Loucy (cell line): ENCODE measurements at regions not wholly inside any gene's neighbourhood (a gene's known extent, or its start where the extent isn't known, plus 50 kb on each side); places are given as distances from the start of the nearest gene placed in this dataset.

ENCODE experiments used
- H2AFZ ChIP-seq: fragments of 200-600 bp; sonication (generic); 2 replicates; pipeline ENCODE4 v1.6.0; 2016; ENCODE audit warnings: antibody characterized with exemption, mild to moderate bottlenecking, low read length, moderate library complexity
- H3F3A ChIP-seq: fragments of 200-600 bp; 2 replicates; pipeline ENCODE4 v1.6.0; 2016; ENCODE audit warnings: antibody characterized with exemption, low read depth, mild to moderate bottlenecking
- H3K27me3 ChIP-seq: fragments of 200-600 bp; sonication (generic); 2 replicates; pipeline ENCODE4 v1.6.1; 2014; ENCODE audit warnings: low read length, mild to moderate bottlenecking; ENCODE audit not compliant: insufficient read depth, poor library complexity, severe bottlenecking
- H3K36me3 ChIP-seq: fragments of 200-600 bp; sonication (generic); 2 replicates; pipeline ENCODE4 v1.6.1; 2016; ENCODE audit warnings: low read length; ENCODE audit not compliant: insufficient read depth
- H3K4me1 ChIP-seq: fragments of 200-600 bp; sonication (generic); 2 replicates; pipeline ENCODE4 v1.5.1; 2014; ENCODE audit warnings: low read length, mild to moderate bottlenecking; ENCODE audit not compliant: insufficient read depth, poor library complexity, severe bottlenecking
- H3K4me2 ChIP-seq: fragments of 200-600 bp; sonication (generic); 2 replicates; pipeline ENCODE4 v1.6.0; 2014; ENCODE audit warnings: antibody characterized with exemption, low read length, low read depth, mild to moderate bottlenecking; ENCODE audit not compliant: poor library complexity, severe bottlenecking
- H3K4me3 ChIP-seq: fragments of 200-600 bp; sonication (generic); 2 replicates; pipeline ENCODE4 v1.5.1; 2014; ENCODE audit warnings: low read length, mild to moderate bottlenecking, mixed read lengths; ENCODE audit not compliant: poor library complexity, severe bottlenecking
- H3K79me2 ChIP-seq: fragments of 200-600 bp; sonication (generic); 2 replicates; pipeline ENCODE4 v1.6.1; 2014; ENCODE audit warnings: low read length; ENCODE audit not compliant: insufficient read depth
- H3K9ac ChIP-seq: fragments of 200-600 bp; sonication (generic); 2 replicates; pipeline ENCODE4 v1.6.0; 2014; ENCODE audit warnings: mild to moderate bottlenecking, low read depth, low read length, moderate library complexity; ENCODE audit not compliant: poor library complexity, severe bottlenecking
- H3K9me2 ChIP-seq: fragments of 200-600 bp; sonication (generic); replicated peaks from 2 replicates; pipeline ENCODE4 v1.6.1; 2016; ENCODE audit warnings: low read depth, low read length, mixed read lengths
- H3K9me3 ChIP-seq: fragments of 200-600 bp; sonication (generic); 2 replicates; pipeline ENCODE4 v1.6.1; 2014; ENCODE audit warnings: mild to moderate bottlenecking, antibody characterized with exemption, low read length, low read depth; ENCODE audit not compliant: insufficient read depth
- H4K20me1 ChIP-seq: fragments of 200-600 bp; sonication (generic); 2 replicates; pipeline ENCODE4 v1.6.0; 2014; ENCODE audit warnings: antibody characterized with exemption, low read length, mild to moderate bottlenecking; ENCODE audit not compliant: insufficient read depth, poor library complexity, severe bottlenecking
- EZH2phosphoT487 ChIP-seq: fragments of 200-600 bp; IDR thresholded peaks from 2 replicates; pipeline ENCODE4 v1.6.1; 2018; ENCODE audit warnings: antibody characterized with exemption, mild to moderate bottlenecking, moderate library complexity, borderline replicate concordance
- TF ChIP-seq, protein P1 (sequence below): fragments of 200-600 bp; sonication (generic); conservative IDR thresholded peaks from 2 replicates; pipeline ENCODE4 v1.5.1; 2014; ENCODE audit warnings: mild to moderate bottlenecking, antibody characterized with exemption, low read length

DNA sequence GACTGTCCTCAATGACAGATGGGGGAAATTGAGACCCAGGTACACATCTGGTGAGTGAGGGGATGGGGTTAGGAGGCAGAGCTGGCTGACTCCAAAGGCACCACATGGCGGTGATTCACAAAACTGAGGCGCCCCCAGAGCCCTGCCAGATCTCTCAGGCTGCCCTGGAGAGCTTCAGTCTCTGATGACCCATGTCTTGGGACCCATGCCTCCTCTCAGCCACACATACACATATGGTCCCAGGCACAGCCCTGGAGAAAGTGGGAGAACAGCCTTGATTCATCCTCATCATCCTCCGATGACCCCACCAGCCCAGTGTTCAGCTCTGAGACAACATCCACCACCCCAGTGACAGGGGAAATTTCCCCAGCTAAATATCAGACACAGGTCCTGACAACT, 426.0 kb downstream of the RPS24 start:
- Histone ChIP-seq H3K4me3 (no peak overlapping the region), H3K9me3 (no peaks in the 10 kb centered on the region), H3K4me1 (peaks cover 23% of the 10 kb centered on the region), H3K27me3 (no peaks in the 10 kb centered on the region), H3K4me2 (no peak overlapping the region), H2AFZ (no peak overlapping the region), H3K79me2 (no peaks in the 10 kb centered on the region), H3K9ac (no peak overlapping the region), H4K20me1 (no peaks in the 10 kb centered on the region), H3K9me2 (no peaks in the 10 kb centered on the region), H3F3A (no peaks in the 10 kb centered on the region), H3K36me3 (no peaks in the 10 kb centered on the region)
- no peak for TF ChIP-seq EZH2phosphoT487
- TF ChIP-seq, protein P1, sequence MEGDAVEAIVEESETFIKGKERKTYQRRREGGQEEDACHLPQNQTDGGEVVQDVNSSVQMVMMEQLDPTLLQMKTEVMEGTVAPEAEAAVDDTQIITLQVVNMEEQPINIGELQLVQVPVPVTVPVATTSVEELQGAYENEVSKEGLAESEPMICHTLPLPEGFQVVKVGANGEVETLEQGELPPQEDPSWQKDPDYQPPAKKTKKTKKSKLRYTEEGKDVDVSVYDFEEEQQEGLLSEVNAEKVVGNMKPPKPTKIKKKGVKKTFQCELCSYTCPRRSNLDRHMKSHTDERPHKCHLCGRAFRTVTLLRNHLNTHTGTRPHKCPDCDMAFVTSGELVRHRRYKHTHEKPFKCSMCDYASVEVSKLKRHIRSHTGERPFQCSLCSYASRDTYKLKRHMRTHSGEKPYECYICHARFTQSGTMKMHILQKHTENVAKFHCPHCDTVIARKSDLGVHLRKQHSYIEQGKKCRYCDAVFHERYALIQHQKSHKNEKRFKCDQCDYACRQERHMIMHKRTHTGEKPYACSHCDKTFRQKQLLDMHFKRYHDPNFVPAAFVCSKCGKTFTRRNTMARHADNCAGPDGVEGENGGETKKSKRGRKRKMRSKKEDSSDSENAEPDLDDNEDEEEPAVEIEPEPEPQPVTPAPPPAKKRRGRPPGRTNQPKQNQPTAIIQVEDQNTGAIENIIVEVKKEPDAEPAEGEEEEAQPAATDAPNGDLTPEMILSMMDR, result no peak

DNA sequence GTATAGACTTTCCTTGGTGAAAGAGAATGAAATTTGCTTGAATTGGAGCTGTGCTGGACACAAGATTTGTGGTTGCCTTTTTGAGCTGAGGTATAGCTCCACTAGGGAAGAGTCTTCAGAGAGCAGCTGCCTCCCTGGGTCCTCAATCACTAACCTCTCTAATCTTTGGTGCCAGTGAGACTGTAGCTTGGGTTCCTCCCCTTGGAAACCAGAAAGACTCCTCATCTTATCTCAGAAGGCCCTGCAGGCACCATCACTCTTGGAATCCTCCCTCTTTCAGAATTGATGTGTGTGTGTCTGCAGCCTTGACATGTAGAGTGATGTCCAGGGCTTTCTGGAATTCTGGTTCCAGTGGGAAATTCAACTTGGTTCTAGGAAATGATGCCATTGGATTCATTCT, 426.5 kb downstream of the RPS24 start:
- Histone ChIP-seq H2AFZ (no peak overlapping the region), H4K20me1 (no peaks in the 10 kb centered on the region), H3K4me1 (peaks cover 20% of the 10 kb centered on the region), H3K4me3 (no peak overlapping the region), H3K79me2 (no peaks in the 10 kb centered on the region), H3K9me2 (no peaks in the 10 kb centered on the region), H3K9ac (no peak overlapping the region), H3K36me3 (no peaks in the 10 kb centered on the region), H3F3A (no peaks in the 10 kb centered on the region), H3K27me3 (no peaks in the 10 kb centered on the region), H3K9me3 (no peaks in the 10 kb centered on the region), H3K4me2 (no peak overlapping the region)
- TF ChIP-seq, protein P1, result no peak
- no peak for TF ChIP-seq EZH2phosphoT487

DNA sequence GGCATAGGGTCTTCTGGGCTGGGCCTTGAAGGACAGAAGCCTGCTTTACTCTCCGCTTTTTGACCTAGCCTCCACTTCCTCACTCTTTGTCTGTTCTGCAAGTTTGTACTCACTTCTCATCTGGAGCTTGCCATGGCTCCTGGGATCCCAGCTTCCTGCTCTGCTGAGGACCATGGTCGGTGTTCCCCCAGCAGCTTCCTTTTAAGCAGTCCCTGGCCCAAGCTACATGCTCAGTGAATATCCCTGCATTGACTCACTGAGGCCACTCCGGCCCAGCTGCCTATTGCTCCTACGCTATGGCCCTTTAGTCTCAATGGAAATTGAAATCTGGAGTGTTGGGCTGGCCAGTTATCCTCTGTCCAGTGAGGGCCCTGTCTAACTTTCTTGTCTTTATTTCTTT, 427.7 kb downstream of the RPS24 start:
- H3K36me3 ChIP-seq, result no peaks in the 10 kb centered on the region
- no peaks in the 10 kb centered on the region for H3K79me2 ChIP-seq
- TF ChIP-seq EZH2phosphoT487, result no peak
- TF ChIP-seq, protein P1, result no peak
- peaks cover 12% of the 10 kb centered on the region for H3K4me1 ChIP-seq
- no peak overlapping the region for H2AFZ ChIP-seq
- H3K4me3 ChIP-seq, result no peak overlapping the region
- no peaks in the 10 kb centered on the region for H3K27me3 ChIP-seq
- H3K9me3 ChIP-seq, result no peaks in the 10 kb centered on the region
- no peaks in the 10 kb centered on the region for H4K20me1 ChIP-seq
- no peak overlapping the region for H3K9ac ChIP-seq
- no peaks in the 10 kb centered on the region for H3K9me2 ChIP-seq
- H3F3A ChIP-seq, result no peaks in the 10 kb centered on the region
- H3K4me2 ChIP-seq, result no peak overlapping the region
